ENCODE measurements at regions not wholly inside any gene's neighbourhood (a gene's known extent, or its start where the extent isn't known, plus 50 kb on each side); places are given as distances from the start of the nearest gene placed in this dataset.

DNA sequence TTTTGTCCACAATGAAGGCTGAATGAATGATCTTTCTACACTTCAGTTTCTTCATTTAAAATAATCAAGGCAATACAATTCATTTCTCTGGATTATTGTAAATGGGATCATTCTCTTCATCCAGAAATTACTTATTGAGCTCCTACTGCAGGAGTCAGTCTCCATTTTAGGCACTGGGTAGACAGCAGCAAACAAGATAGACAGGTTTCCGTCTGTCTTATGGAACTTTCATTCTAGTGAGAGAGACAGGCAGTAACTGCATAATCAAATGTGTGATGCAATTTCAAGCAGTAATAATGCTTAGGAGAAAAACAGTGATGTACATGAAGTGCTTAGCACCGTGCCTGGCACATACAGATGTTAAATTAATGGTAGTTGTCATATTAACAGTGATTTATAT, 118.9 kb downstream of the SUDS3 start:
- H3K9ac ChIP-seq (ENCODE audit: low read length), result no peak overlapping the region
- POLR2A ChIA-PET, result no interaction called here
- no peaks in the 10 kb centered on the region for H3K9me3 Mint-ChIP-seq (ENCODE audit: insufficient read depth)
- H2AFZ ChIP-seq (ENCODE audit: insufficient read depth, low read depth, low read length, poor library complexity, severe bottlenecking), result no peak overlapping the region
- no peak for DNase-seq
- CTCF ChIA-PET, result no interaction called here
- H3K27me3 ChIP-seq (replicated peaks in 1 of 4; ENCODE audit: control extremely low read depth in 1 of 4, control insufficient read depth in 3 of 4, insufficient read depth in 4 of 4, low read length in 3 of 4), result no peaks in the 10 kb centered on the region
- no peaks in the 10 kb centered on the region for H4K20me1 ChIP-seq (ENCODE audit: control insufficient read depth, insufficient read depth, low read length, poor library complexity, severe bottlenecking)
- H3K4me2 ChIP-seq (replicated peaks; ENCODE audit: low read depth, low read length, poor library complexity, severe bottlenecking), result no peak overlapping the region
- H3K4me1 ChIP-seq (ENCODE audit: control insufficient read depth in 2 of 2, insufficient read depth in 2 of 2, low read length in 2 of 2), result no peaks in the 10 kb centered on the region
- 100% methylated on average over 1 of the region's 2 CpGs for WGBS (ENCODE audit: insufficient coverage)
- peaks cover 8% of the 10 kb centered on the region for H3K27me3 Mint-ChIP-seq
- no peak overlapping the region for H3K4me3 ChIP-seq (ENCODE audit: control extremely low read depth in 1 of 5, extremely low read depth in 1 of 5, insufficient read depth in 1 of 5, low read depth in 2 of 5, low read length in 4 of 5)
- TF ChIP-seq, protein P1, sequence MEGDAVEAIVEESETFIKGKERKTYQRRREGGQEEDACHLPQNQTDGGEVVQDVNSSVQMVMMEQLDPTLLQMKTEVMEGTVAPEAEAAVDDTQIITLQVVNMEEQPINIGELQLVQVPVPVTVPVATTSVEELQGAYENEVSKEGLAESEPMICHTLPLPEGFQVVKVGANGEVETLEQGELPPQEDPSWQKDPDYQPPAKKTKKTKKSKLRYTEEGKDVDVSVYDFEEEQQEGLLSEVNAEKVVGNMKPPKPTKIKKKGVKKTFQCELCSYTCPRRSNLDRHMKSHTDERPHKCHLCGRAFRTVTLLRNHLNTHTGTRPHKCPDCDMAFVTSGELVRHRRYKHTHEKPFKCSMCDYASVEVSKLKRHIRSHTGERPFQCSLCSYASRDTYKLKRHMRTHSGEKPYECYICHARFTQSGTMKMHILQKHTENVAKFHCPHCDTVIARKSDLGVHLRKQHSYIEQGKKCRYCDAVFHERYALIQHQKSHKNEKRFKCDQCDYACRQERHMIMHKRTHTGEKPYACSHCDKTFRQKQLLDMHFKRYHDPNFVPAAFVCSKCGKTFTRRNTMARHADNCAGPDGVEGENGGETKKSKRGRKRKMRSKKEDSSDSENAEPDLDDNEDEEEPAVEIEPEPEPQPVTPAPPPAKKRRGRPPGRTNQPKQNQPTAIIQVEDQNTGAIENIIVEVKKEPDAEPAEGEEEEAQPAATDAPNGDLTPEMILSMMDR (IDR thresholded peaks at IDR 0.05), result no peak
- no peak for TF ChIP-seq EZH2 (IDR thresholded peaks at IDR 0.05; ENCODE audit: borderline replicate concordance, insufficient read depth, low read depth, low read length, poor library complexity, severe bottlenecking)
- H3K36me3 ChIP-seq (replicated peaks in 1 of 2; ENCODE audit: control extremely low read depth in 1 of 2, control insufficient read depth in 1 of 2, extremely low read depth in 1 of 2, insufficient read depth in 2 of 2, low read length in 1 of 2), result no peaks in the 10 kb centered on the region
- no peaks in the 10 kb centered on the region for H3K79me2 ChIP-seq (ENCODE audit: control insufficient read depth, insufficient read depth, low read length)
- H3K9me3 ChIP-seq (ENCODE audit: control extremely low read depth in 1 of 3, control insufficient read depth in 2 of 3, insufficient read depth in 1 of 3, low read length in 2 of 3), result peaks cover 0 to 4% (median 0%) of the 10 kb centered on the region in 3 donors
- no peaks in the 10 kb centered on the region for H3K4me1 Mint-ChIP-seq
- no peak overlapping the region for H3K27ac ChIP-seq (ENCODE audit: low read length in 2 of 2)
- no peak for ATAC-seq (ENCODE audit: low read depth)
- intact Hi-C loops (cut with micrococcal nuclease), result no loop called here
- H3K27ac Mint-ChIP-seq, result no peak overlapping the region
- no peak overlapping the region for H3K4me3 Mint-ChIP-seq

DNA sequence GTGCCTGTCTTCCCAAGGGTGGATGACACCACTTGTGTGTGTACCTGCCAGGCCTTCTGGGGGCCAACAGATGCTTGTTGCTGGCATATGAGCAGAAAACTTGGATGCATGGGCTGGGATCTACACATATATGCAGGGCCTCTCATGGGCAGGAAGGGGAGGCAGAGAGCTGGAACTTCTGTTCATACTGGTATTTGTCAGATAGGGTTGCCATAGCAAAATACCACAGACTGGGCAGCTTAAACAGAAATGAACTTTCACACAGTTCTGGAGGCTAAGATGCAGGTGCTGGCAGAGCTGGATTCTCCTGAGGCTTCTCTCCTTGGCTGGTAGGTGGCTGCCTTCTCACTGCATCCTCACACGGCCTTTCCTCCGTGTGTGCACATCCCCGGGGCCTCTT, 121.8 kb downstream of the SUDS3 start:
- peaks cover 0 to 4% (median 0%) of the 10 kb centered on the region in 3 donors for H3K9me3 ChIP-seq (ENCODE audit: control extremely low read depth in 1 of 3, control insufficient read depth in 2 of 3, insufficient read depth in 1 of 3, low read length in 2 of 3)
- no peak overlapping the region for H3K27ac Mint-ChIP-seq
- no peaks in the 10 kb centered on the region for H3K27me3 ChIP-seq (replicated peaks in 1 of 4; ENCODE audit: control extremely low read depth in 1 of 4, control insufficient read depth in 3 of 4, insufficient read depth in 4 of 4, low read length in 3 of 4)
- ChIA-PET CTCF (no interaction called here), POLR2A (no interaction called here)
- H3K9ac ChIP-seq (ENCODE audit: low read length), result no peak overlapping the region
- H3K27ac ChIP-seq (ENCODE audit: low read length in 2 of 2), result no peak overlapping the region
- TF ChIP-seq, protein P1 (IDR thresholded peaks at IDR 0.05), result no peak
- TF ChIP-seq EZH2 (IDR thresholded peaks at IDR 0.05; ENCODE audit: borderline replicate concordance, insufficient read depth, low read depth, low read length, poor library complexity, severe bottlenecking), result no peak
- no peaks in the 10 kb centered on the region for H3K4me1 Mint-ChIP-seq
- H3K4me3 Mint-ChIP-seq, result no peak overlapping the region
- H3K4me1 ChIP-seq (ENCODE audit: control insufficient read depth in 2 of 2, insufficient read depth in 2 of 2, low read length in 2 of 2), result no peaks in the 10 kb centered on the region
- no peak overlapping the region for H2AFZ ChIP-seq (ENCODE audit: insufficient read depth, low read depth, low read length, poor library complexity, severe bottlenecking)
- DNase-seq (no peak), ATAC-seq (ENCODE audit: low read depth) (no peak)
- H3K9me3 Mint-ChIP-seq (ENCODE audit: insufficient read depth), result no peaks in the 10 kb centered on the region
- H3K79me2 ChIP-seq (ENCODE audit: control insufficient read depth, insufficient read depth, low read length), result no peaks in the 10 kb centered on the region
- no peaks in the 10 kb centered on the region for H4K20me1 ChIP-seq (ENCODE audit: control insufficient read depth, insufficient read depth, low read length, poor library complexity, severe bottlenecking)
- H3K4me3 ChIP-seq (ENCODE audit: control extremely low read depth in 1 of 5, extremely low read depth in 1 of 5, insufficient read depth in 1 of 5, low read depth in 2 of 5, low read length in 4 of 5), result no peak overlapping the region
- 90% methylated on average over 3 of the region's 3 CpGs for WGBS (ENCODE audit: insufficient coverage)
- no peaks in the 10 kb centered on the region for H3K36me3 ChIP-seq (replicated peaks in 1 of 2; ENCODE audit: control extremely low read depth in 1 of 2, control insufficient read depth in 1 of 2, extremely low read depth in 1 of 2, insufficient read depth in 2 of 2, low read length in 1 of 2)
- no peak overlapping the region for H3K4me2 ChIP-seq (replicated peaks; ENCODE audit: low read depth, low read length, poor library complexity, severe bottlenecking)
- H3K27me3 Mint-ChIP-seq, result peaks cover 8% of the 10 kb centered on the region
- intact Hi-C loops (cut with micrococcal nuclease), result no loop called here
